ENCODE measurements at regions not wholly inside any gene's neighbourhood (a gene's known extent, or its start where the extent isn't known, plus 50 kb on each side); places are given as distances from the start of the nearest gene placed in this dataset.

DNA sequence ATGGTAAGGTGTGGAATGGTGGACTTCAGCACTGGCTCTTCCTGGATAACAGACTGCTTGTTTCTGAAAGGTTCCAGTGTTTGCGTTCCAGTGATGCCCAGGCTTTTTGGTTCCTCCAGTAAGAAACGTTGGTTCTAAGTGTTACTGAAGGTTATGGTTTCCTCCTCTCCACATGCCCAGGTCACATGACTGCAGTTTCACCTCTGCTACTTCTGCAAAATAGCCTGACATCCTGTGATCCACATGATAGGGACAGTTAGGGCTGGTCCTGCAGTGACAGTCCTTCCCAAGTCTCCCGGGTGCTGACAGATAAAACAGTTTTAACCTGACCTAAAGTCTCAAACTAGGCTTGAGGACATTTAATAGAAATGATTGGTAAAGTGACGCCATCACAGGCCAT lies 132.2 kb upstream of the CST7 start:
- no peak for TF ChIP-seq ZFX (IDR thresholded peaks at IDR 0.05)
- TF ChIP-seq, protein P1, sequence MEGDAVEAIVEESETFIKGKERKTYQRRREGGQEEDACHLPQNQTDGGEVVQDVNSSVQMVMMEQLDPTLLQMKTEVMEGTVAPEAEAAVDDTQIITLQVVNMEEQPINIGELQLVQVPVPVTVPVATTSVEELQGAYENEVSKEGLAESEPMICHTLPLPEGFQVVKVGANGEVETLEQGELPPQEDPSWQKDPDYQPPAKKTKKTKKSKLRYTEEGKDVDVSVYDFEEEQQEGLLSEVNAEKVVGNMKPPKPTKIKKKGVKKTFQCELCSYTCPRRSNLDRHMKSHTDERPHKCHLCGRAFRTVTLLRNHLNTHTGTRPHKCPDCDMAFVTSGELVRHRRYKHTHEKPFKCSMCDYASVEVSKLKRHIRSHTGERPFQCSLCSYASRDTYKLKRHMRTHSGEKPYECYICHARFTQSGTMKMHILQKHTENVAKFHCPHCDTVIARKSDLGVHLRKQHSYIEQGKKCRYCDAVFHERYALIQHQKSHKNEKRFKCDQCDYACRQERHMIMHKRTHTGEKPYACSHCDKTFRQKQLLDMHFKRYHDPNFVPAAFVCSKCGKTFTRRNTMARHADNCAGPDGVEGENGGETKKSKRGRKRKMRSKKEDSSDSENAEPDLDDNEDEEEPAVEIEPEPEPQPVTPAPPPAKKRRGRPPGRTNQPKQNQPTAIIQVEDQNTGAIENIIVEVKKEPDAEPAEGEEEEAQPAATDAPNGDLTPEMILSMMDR (conservative IDR thresholded peaks at IDR 0.05) = no peak

Data from C4-2B (cell line).